Anterior cingulate cortex (tissue), 58 donors: ENCODE measurements at regions not wholly inside any gene's neighbourhood (a gene's known extent, or its start where the extent isn't known, plus 50 kb on each side); places are given as distances from the start of the nearest gene placed in this dataset.
"Not testable (repeated sequence)": the region's sequence is repeated elsewhere in the genome, so short reads cannot be mapped to it uniquely, and the experiment has no call there.

ENCODE experiments used
- DNase-seq, 58 donors: peaks; one replicate each; lab custom pipeline; 2025; lab: John Stamatoyannopoulos, UW

- DNase-seq, result peak in 18 of 58 donors; percentile 0 to 25 (median 5)
Measured at GRCh38 chr5:111635151-111635902, 121.7 kb downstream of the NREP start.

- DNase-seq, result no peak
Measured at GRCh38 chr5:111631328-111631727, 119.0 kb upstream of the STARD4 start.

- no peak for DNase-seq
Measured at GRCh38 chr5:111628901-111629300, 116.6 kb upstream of the STARD4 start.

GRCh38 chr5:111627862-111628261 is 115.5 kb upstream of the STARD4 start:
- no peak for DNase-seq

GRCh38 chr5:111626473-111627148 is 114.3 kb upstream of the STARD4 start:
- DNase-seq, result no peak

GRCh38 chr5:111618623-111619271 is 106.4 kb upstream of the STARD4 start:
- no peak for DNase-seq

GRCh38 chr5:111615054-111615453 is 102.7 kb upstream of the STARD4 start:
- DNase-seq, result no peak

- not testable (repeated sequence) for DNase-seq
Measured at GRCh38 chr5:111612013-111612630, 99.8 kb upstream of the STARD4 start.

- DNase-seq, result no peak
Measured at GRCh38 chr5:111606194-111606593, 93.9 kb upstream of the STARD4 start.

- no peak for DNase-seq
Measured at GRCh38 chr5:111603446-111603827, 91.1 kb upstream of the STARD4 start.

GRCh38 chr5:111602817-111603445 is 90.6 kb upstream of the STARD4 start:
- no peak for DNase-seq

GRCh38 chr5:111598996-111599395 is 86.7 kb upstream of the STARD4 start:
- no peak for DNase-seq

- DNase-seq, result no peak
Measured at GRCh38 chr5:111597491-111597890, 85.2 kb upstream of the STARD4 start.

GRCh38 chr5:111596705-111597104 is 84.4 kb upstream of the STARD4 start:
- no peak for DNase-seq

- DNase-seq, result no peak
Measured at GRCh38 chr5:111595425-111595824, 83.1 kb upstream of the STARD4 start.

- DNase-seq, result no peak
Measured at GRCh38 chr5:111589316-111589715, 77.0 kb upstream of the STARD4 start.

- no peak for DNase-seq
Measured at GRCh38 chr5:111587728-111588127, 75.4 kb upstream of the STARD4 start.

- peak in 1 of 58 donors; percentile 3 for DNase-seq
Measured at GRCh38 chr5:111585946-111586345, 73.6 kb upstream of the STARD4 start.

GRCh38 chr5:111585291-111585690 is 73.0 kb upstream of the STARD4 start:
- DNase-seq, result no peak

GRCh38 chr5:111584651-111585050 is 72.3 kb upstream of the STARD4 start:
- no peak for DNase-seq

GRCh38 chr5:111583758-111584203 is 71.4 kb upstream of the STARD4 start:
- DNase-seq, result no peak
